Fibroblast of mammary gland (primary cell): ENCODE measurements at regions not wholly inside any gene's neighbourhood (a gene's known extent, or its start where the extent isn't known, plus 50 kb on each side); places are given as distances from the start of the nearest gene placed in this dataset.
A peak's percentile ranks its signal among the peaks of the same experiment; 100 is the strongest.

Experiments
- DNase-seq: peaks from one replicate; pipeline ENCODE4 v3.0.0-alpha.2; 2010; ENCODE audit warnings: low read depth
- H3K4me3 ChIP-seq: 2 replicates; pipeline ENCODE4 v1.5.1; 2011; ENCODE audit warnings: low read depth, mild to moderate bottlenecking, low read length, moderate library complexity; ENCODE audit not compliant: control insufficient read depth
- CTCF ChIP-seq: conservative IDR thresholded peaks from 2 replicates; pipeline ENCODE4 v1.5.1; 2011; ENCODE audit warnings: low read depth, low read length, inconsistent platforms; ENCODE audit not compliant: control insufficient read depth, insufficient read depth

GRCh38 chr22:46052331-46052771 is 75.4 kb upstream of the WNT7B start:
- no peak for DNase-seq
- TF ChIP-seq CTCF = no peak
- peak overlapping the region; percentile 53 for H3K4me3 ChIP-seq

GRCh38 chr22:46052801-46053562 is 76.0 kb upstream of the WNT7B start:
- no peak for TF ChIP-seq CTCF
- H3K4me3 ChIP-seq = peak overlapping the region; percentile 53
- DNase-seq = peak; percentile 49

- H3K4me3 ChIP-seq = peak overlapping the region; percentile 53
- TF ChIP-seq CTCF = no peak
- DNase-seq = peak; percentile 65
Measured at GRCh38 chr22:46053563-46054090, 76.7 kb upstream of the WNT7B start.

- H3K4me3 ChIP-seq = peak overlapping the region; percentile 59
- no peak for TF ChIP-seq CTCF
- DNase-seq = peak; percentile 83
Measured at GRCh38 chr22:46054091-46055073, 77.4 kb upstream of the WNT7B start.

GRCh38 chr22:46055181-46055875 is 78.4 kb upstream of the WNT7B start:
- TF ChIP-seq CTCF = no peak
- DNase-seq = peak; percentile 43
- H3K4me3 ChIP-seq = peak overlapping the region; percentile 59

GRCh38 chr22:46055911-46056545 is 79.1 kb upstream of the WNT7B start:
- peak overlapping the region; percentile 59 for H3K4me3 ChIP-seq
- TF ChIP-seq CTCF = no peak
- peak; percentile 52 for DNase-seq
